ENCODE measurements at regions not wholly inside any gene's neighbourhood (a gene's known extent, or its start where the extent isn't known, plus 50 kb on each side); places are given as distances from the start of the nearest gene placed in this dataset.

GRCh38 chr10:130477360-130477759 lies 341.2 kb downstream of the GLRX3 start:
- Histone ChIP-seq H3K27me3 (ENCODE audit: control insufficient read depth, insufficient read depth, low read length) (no peaks in the 10 kb centered on the region), H3K36me3 (ENCODE audit: control insufficient read depth, low read depth, low read length) (no peaks in the 10 kb centered on the region), H3K4me1 (ENCODE audit: control insufficient read depth, low read depth, low read length) (no peaks in the 10 kb centered on the region), H3K9ac (ENCODE audit: low read length) (no peak overlapping the region), H3K4me3 (ENCODE audit: low read length) (no peak overlapping the region), H3K27ac (ENCODE audit: low read length) (no peak overlapping the region), H3K9me3 (ENCODE audit: control insufficient read depth, low read depth, low read length) (no peaks in the 10 kb centered on the region)

- no peak overlapping the region for H3K27ac ChIP-seq (ENCODE audit: low read length)
- no peaks in the 10 kb centered on the region for H3K9me3 ChIP-seq (ENCODE audit: control insufficient read depth, low read depth, low read length)
- H3K9ac ChIP-seq (ENCODE audit: low read length): no peak overlapping the region
- no peak overlapping the region for H3K4me3 ChIP-seq (ENCODE audit: low read length)
- H3K4me1 ChIP-seq (ENCODE audit: control insufficient read depth, low read depth, low read length): no peaks in the 10 kb centered on the region
- no peaks in the 10 kb centered on the region for H3K36me3 ChIP-seq (ENCODE audit: control insufficient read depth, low read depth, low read length)
- no peaks in the 10 kb centered on the region for H3K27me3 ChIP-seq (ENCODE audit: control insufficient read depth, insufficient read depth, low read length)
These were observed 343.0 kb downstream of the GLRX3 start for GRCh38 chr10:130479146-130479545.

GRCh38 chr10:130479926-130480325 lies 343.7 kb downstream of the GLRX3 start:
- Histone ChIP-seq H3K4me1 (ENCODE audit: control insufficient read depth, low read depth, low read length) (no peaks in the 10 kb centered on the region), H3K27ac (ENCODE audit: low read length) (no peak overlapping the region), H3K4me3 (ENCODE audit: low read length) (no peak overlapping the region), H3K36me3 (ENCODE audit: control insufficient read depth, low read depth, low read length) (no peaks in the 10 kb centered on the region), H3K9me3 (ENCODE audit: control insufficient read depth, low read depth, low read length) (no peaks in the 10 kb centered on the region), H3K9ac (ENCODE audit: low read length) (no peak overlapping the region), H3K27me3 (ENCODE audit: control insufficient read depth, insufficient read depth, low read length) (no peaks in the 10 kb centered on the region)

- Histone ChIP-seq H3K4me1 (ENCODE audit: control insufficient read depth, low read depth, low read length) (no peaks in the 10 kb centered on the region), H3K36me3 (ENCODE audit: control insufficient read depth, low read depth, low read length) (no peaks in the 10 kb centered on the region), H3K27me3 (ENCODE audit: control insufficient read depth, insufficient read depth, low read length) (no peaks in the 10 kb centered on the region), H3K9me3 (ENCODE audit: control insufficient read depth, low read depth, low read length) (no peaks in the 10 kb centered on the region), H3K27ac (ENCODE audit: low read length) (no peak overlapping the region), H3K4me3 (ENCODE audit: low read length) (no peak overlapping the region), H3K9ac (ENCODE audit: low read length) (no peak overlapping the region)
These were observed 344.3 kb downstream of the GLRX3 start for GRCh38 chr10:130480491-130480890.

GRCh38 chr10:130481076-130481930 lies 345.1 kb downstream of the GLRX3 start:
- Histone ChIP-seq H3K36me3 (ENCODE audit: control insufficient read depth, low read depth, low read length) (no peaks in the 10 kb centered on the region), H3K9me3 (ENCODE audit: control insufficient read depth, low read depth, low read length) (no peaks in the 10 kb centered on the region), H3K4me1 (ENCODE audit: control insufficient read depth, low read depth, low read length) (no peaks in the 10 kb centered on the region), H3K4me3 (ENCODE audit: low read length) (no peak overlapping the region), H3K9ac (ENCODE audit: low read length) (no peak overlapping the region), H3K27me3 (ENCODE audit: control insufficient read depth, insufficient read depth, low read length) (no peaks in the 10 kb centered on the region), H3K27ac (ENCODE audit: low read length) (no peak overlapping the region)

GRCh38 chr10:130481936-130482335 lies 345.7 kb downstream of the GLRX3 start:
- no peaks in the 10 kb centered on the region for H3K9me3 ChIP-seq (ENCODE audit: control insufficient read depth, low read depth, low read length)
- no peak overlapping the region for H3K4me3 ChIP-seq (ENCODE audit: low read length)
- H3K27ac ChIP-seq (ENCODE audit: low read length): no peak overlapping the region
- H3K36me3 ChIP-seq (ENCODE audit: control insufficient read depth, low read depth, low read length): no peaks in the 10 kb centered on the region
- H3K4me1 ChIP-seq (ENCODE audit: control insufficient read depth, low read depth, low read length): peaks cover under 1% of the 10 kb centered on the region
- H3K9ac ChIP-seq (ENCODE audit: low read length): no peak overlapping the region
- no peaks in the 10 kb centered on the region for H3K27me3 ChIP-seq (ENCODE audit: control insufficient read depth, insufficient read depth, low read length)

GRCh38 chr10:130483691-130484467 lies 347.7 kb downstream of the GLRX3 start:
- no peaks in the 10 kb centered on the region for H3K36me3 ChIP-seq (ENCODE audit: control insufficient read depth, low read depth, low read length)
- H3K27me3 ChIP-seq (ENCODE audit: control insufficient read depth, insufficient read depth, low read length): no peaks in the 10 kb centered on the region
- H3K9me3 ChIP-seq (ENCODE audit: control insufficient read depth, low read depth, low read length): no peaks in the 10 kb centered on the region
- H3K4me3 ChIP-seq (ENCODE audit: low read length): no peak overlapping the region
- no peak overlapping the region for H3K9ac ChIP-seq (ENCODE audit: low read length)
- H3K27ac ChIP-seq (ENCODE audit: low read length): no peak overlapping the region
- peaks cover 9% of the 10 kb centered on the region for H3K4me1 ChIP-seq (ENCODE audit: control insufficient read depth, low read depth, low read length)

GRCh38 chr10:130484468-130485180 lies 348.4 kb downstream of the GLRX3 start:
- H3K36me3 ChIP-seq (ENCODE audit: control insufficient read depth, low read depth, low read length): no peaks in the 10 kb centered on the region
- no peak overlapping the region for H3K9ac ChIP-seq (ENCODE audit: low read length)
- peaks cover 9% of the 10 kb centered on the region for H3K4me1 ChIP-seq (ENCODE audit: control insufficient read depth, low read depth, low read length)
- no peak overlapping the region for H3K4me3 ChIP-seq (ENCODE audit: low read length)
- H3K27me3 ChIP-seq (ENCODE audit: control insufficient read depth, insufficient read depth, low read length): no peaks in the 10 kb centered on the region
- no peak overlapping the region for H3K27ac ChIP-seq (ENCODE audit: low read length)
- H3K9me3 ChIP-seq (ENCODE audit: control insufficient read depth, low read depth, low read length): no peaks in the 10 kb centered on the region

GRCh38 chr10:130485236-130485957 lies 349.2 kb downstream of the GLRX3 start:
- Histone ChIP-seq H3K36me3 (ENCODE audit: control insufficient read depth, low read depth, low read length) (no peaks in the 10 kb centered on the region), H3K27ac (ENCODE audit: low read length) (no peak overlapping the region), H3K9ac (ENCODE audit: low read length) (no peak overlapping the region), H3K9me3 (ENCODE audit: control insufficient read depth, low read depth, low read length) (no peaks in the 10 kb centered on the region), H3K27me3 (ENCODE audit: control insufficient read depth, insufficient read depth, low read length) (no peaks in the 10 kb centered on the region), H3K4me1 (ENCODE audit: control insufficient read depth, low read depth, low read length) (peaks cover 9% of the 10 kb centered on the region), H3K4me3 (ENCODE audit: low read length) (no peak overlapping the region)

GRCh38 chr10:130485958-130486895 lies 350.0 kb downstream of the GLRX3 start:
- Histone ChIP-seq H3K27ac (ENCODE audit: low read length) (no peak overlapping the region), H3K9me3 (ENCODE audit: control insufficient read depth, low read depth, low read length) (no peaks in the 10 kb centered on the region), H3K27me3 (ENCODE audit: control insufficient read depth, insufficient read depth, low read length) (no peaks in the 10 kb centered on the region)

More at GRCh38 chr10:130485958-130486895, 350.0 kb downstream of the GLRX3 start:
- Histone ChIP-seq H3K9ac (ENCODE audit: low read length) (no peak overlapping the region), H3K36me3 (ENCODE audit: control insufficient read depth, low read depth, low read length) (no peaks in the 10 kb centered on the region), H3K4me3 (ENCODE audit: low read length) (no peak overlapping the region), H3K4me1 (ENCODE audit: control insufficient read depth, low read depth, low read length) (peaks cover 9% of the 10 kb centered on the region)

Data from iPS-18a (cell line).